OCI-LY7 (cell line): ENCODE measurements at regions not wholly inside any gene's neighbourhood (a gene's known extent, or its start where the extent isn't known, plus 50 kb on each side); places are given as distances from the start of the nearest gene placed in this dataset.
"Not testable (repeated sequence)": the region's sequence is repeated elsewhere in the genome, so short reads cannot be mapped to it uniquely, and the experiment has no call there.

Experiments
- BruUV-seq: library from RNA; stranded (reverse); fragments of 400-500 nt; replicated peaks from 2 replicates; lab custom pipeline; 2021; lab: Mats Ljungman, UMichigan
- CTCF ChIA-PET: fragments of 300-600 bp; sonication (Branson Sonifier 250); formaldehyde crosslinking; loops from one replicate; lab custom pipeline; 2022; ENCODE audit warnings: antibody characterized with exemption; ENCODE audit not compliant: unreplicated experiment; lab: Charles Lee
- POLR2A ChIA-PET: fragments of 300-600 bp; sonication (Branson Sonifier 250); formaldehyde crosslinking; loops from one replicate; lab custom pipeline; 2022; ENCODE audit warnings: antibody characterized with exemption; lab: Charles Lee
- DNase-seq: peaks from one replicate; pipeline ENCODE4 v3.0.0-alpha.2; 2015; ENCODE audit warnings: low spot score
- H2AFZ ChIP-seq: fragments of 200-600 bp; sonication (generic), shearing (Covaris generic); 2 replicates; pipeline ENCODE4 v1.6.1; 2014; ENCODE audit warnings: mild to moderate bottlenecking, antibody characterized with exemption, low read length, moderate library complexity
- H3K27ac ChIP-seq: fragments of 200-600 bp; sonication (generic); 2 replicates; pipeline ENCODE4 v1.5.1; 2014; ENCODE audit warnings: mixed run types, low read depth, mild to moderate bottlenecking, moderate library complexity, low read length, inconsistent platforms; ENCODE audit not compliant: poor library complexity, severe bottlenecking
- H3K36me3 ChIP-seq: fragments of 200-600 bp; sonication (generic); 2 replicates; pipeline ENCODE4 v1.6.1; 2014; ENCODE audit warnings: mild to moderate bottlenecking, antibody characterized with exemption, low read length, moderate library complexity, mixed read lengths; ENCODE audit not compliant: insufficient read depth
- H3K4me1 ChIP-seq: fragments of 200-600 bp; sonication (generic); 2 replicates; pipeline ENCODE4 v1.5.1; 2014; ENCODE audit warnings: mild to moderate bottlenecking, low read length; ENCODE audit not compliant: insufficient read depth, poor library complexity, severe bottlenecking
- H3K4me2 ChIP-seq: fragments of 200-600 bp; sonication (generic); 2 replicates; pipeline ENCODE4 v1.6.1; 2014; ENCODE audit warnings: mild to moderate bottlenecking, low read length
- H3K4me3 ChIP-seq: fragments of 200-600 bp; sonication (generic); 2 replicates; pipeline ENCODE4 v1.5.1; 2014; ENCODE audit warnings: mild to moderate bottlenecking, low read depth, low read length; ENCODE audit not compliant: poor library complexity, severe bottlenecking
- H3K79me2 ChIP-seq: fragments of 200-600 bp; sonication (generic); 2 replicates; pipeline ENCODE4 v1.6.1; 2016; ENCODE audit warnings: low read depth, mild to moderate bottlenecking, low read length, moderate library complexity, mixed read lengths; ENCODE audit not compliant: insufficient read depth
- H3K9me2 ChIP-seq: fragments of 200-600 bp; sonication (generic); 2 replicates; pipeline ENCODE4 v1.6.1; 2016; ENCODE audit warnings: mild to moderate bottlenecking, low read length, mixed read lengths; ENCODE audit not compliant: insufficient read depth
- H3K9me3 ChIP-seq: fragments of 200-600 bp; sonication (generic); 2 replicates; pipeline ENCODE4 v1.6.1; 2014; ENCODE audit warnings: mild to moderate bottlenecking, mixed run types, low read length, mixed read lengths
- H4K20me1 ChIP-seq: fragments of 200-600 bp; sonication (generic); 2 replicates; pipeline ENCODE4 v1.6.1; 2014; ENCODE audit warnings: mild to moderate bottlenecking, antibody characterized with exemption, low read length, moderate library complexity, mixed read lengths; ENCODE audit not compliant: insufficient read depth
- EZH2phosphoT487 ChIP-seq: fragments of 200-600 bp; sonication (generic); IDR thresholded peaks from 2 replicates; pipeline ENCODE4 v1.6.1; 2018; ENCODE audit warnings: low read depth, borderline replicate concordance, mild to moderate bottlenecking, mixed run types, antibody characterized with exemption, low read length, moderate library complexity, mixed read lengths
- intact Hi-C: fragments of 100-400 bp; cut with micrococcal nuclease; formaldehyde crosslinking; loops from one replicate; pipeline ENCODE4 v1.10.0; 2022; ENCODE audit not compliant: unreplicated experiment
- TF ChIP-seq, protein P1 (sequence below): fragments of 200-600 bp; sonication (generic); conservative IDR thresholded peaks from 2 replicates; pipeline ENCODE4 v1.5.1; 2014; ENCODE audit warnings: mild to moderate bottlenecking, antibody characterized with exemption, low read length, moderate library complexity, mixed read lengths

- Histone ChIP-seq H4K20me1 (no peaks in the 10 kb centered on the region), H2AFZ (no peak overlapping the region), H3K4me3 (no peak overlapping the region), H3K4me2 (no peak overlapping the region), H3K9me3 (no peaks in the 10 kb centered on the region), H3K9me2 (no peaks in the 10 kb centered on the region), H3K27ac (no peak overlapping the region), H3K36me3 (no peaks in the 10 kb centered on the region), H3K4me1 (no peaks in the 10 kb centered on the region), H3K79me2 (no peaks in the 10 kb centered on the region)
- intact Hi-C loops, result no loop called here
- CTCF ChIA-PET, result no interaction called here
- BruUV-seq, result no TSS peak
- DNase-seq, result no peak
- POLR2A ChIA-PET, result no interaction called here
- no peak for TF ChIP-seq EZH2phosphoT487
- TF ChIP-seq, protein P1, sequence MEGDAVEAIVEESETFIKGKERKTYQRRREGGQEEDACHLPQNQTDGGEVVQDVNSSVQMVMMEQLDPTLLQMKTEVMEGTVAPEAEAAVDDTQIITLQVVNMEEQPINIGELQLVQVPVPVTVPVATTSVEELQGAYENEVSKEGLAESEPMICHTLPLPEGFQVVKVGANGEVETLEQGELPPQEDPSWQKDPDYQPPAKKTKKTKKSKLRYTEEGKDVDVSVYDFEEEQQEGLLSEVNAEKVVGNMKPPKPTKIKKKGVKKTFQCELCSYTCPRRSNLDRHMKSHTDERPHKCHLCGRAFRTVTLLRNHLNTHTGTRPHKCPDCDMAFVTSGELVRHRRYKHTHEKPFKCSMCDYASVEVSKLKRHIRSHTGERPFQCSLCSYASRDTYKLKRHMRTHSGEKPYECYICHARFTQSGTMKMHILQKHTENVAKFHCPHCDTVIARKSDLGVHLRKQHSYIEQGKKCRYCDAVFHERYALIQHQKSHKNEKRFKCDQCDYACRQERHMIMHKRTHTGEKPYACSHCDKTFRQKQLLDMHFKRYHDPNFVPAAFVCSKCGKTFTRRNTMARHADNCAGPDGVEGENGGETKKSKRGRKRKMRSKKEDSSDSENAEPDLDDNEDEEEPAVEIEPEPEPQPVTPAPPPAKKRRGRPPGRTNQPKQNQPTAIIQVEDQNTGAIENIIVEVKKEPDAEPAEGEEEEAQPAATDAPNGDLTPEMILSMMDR, result no peak
These were observed 680.6 kb downstream of the TTLL7 start for GRCh38 chr1:83318366-83318765.

- H3K9me3 ChIP-seq, CTCF ChIA-PET, H3K27ac ChIP-seq, H3K9me2 ChIP-seq, H2AFZ ChIP-seq, DNase-seq, H4K20me1 ChIP-seq, BruUV-seq, POLR2A ChIA-PET, intact Hi-C loops, H3K36me3 ChIP-seq, H3K4me1 ChIP-seq, H3K79me2 ChIP-seq, H3K4me3 ChIP-seq, H3K4me2 ChIP-seq: not testable (repeated sequence)
These were observed 683.5 kb downstream of the TTLL7 start for GRCh38 chr1:83315446-83315845.

DNA sequence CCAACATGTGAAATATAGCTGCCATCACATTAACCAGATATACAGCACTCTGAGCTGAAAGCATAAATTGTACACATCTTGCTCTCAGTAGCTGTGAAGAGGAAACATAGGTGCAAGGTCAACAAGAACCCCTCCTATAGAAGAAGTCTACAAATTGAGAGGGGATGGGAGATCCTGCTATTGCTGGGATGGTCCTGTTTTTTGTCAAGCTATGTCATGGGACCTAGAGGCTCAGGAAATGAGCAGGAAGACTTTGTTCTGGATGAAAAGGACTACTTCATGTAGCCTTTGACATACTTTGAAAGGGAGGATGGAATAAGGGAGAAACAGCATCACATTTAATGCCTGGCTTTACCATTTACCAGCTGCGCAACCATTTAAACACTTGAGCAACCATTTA is 688.8 kb downstream of the TTLL7 start:
- CTCF ChIA-PET, intact Hi-C loops, H3K4me3 ChIP-seq, H3K27ac ChIP-seq, POLR2A ChIA-PET, H3K36me3 ChIP-seq, H3K4me1 ChIP-seq, H4K20me1 ChIP-seq, DNase-seq, H2AFZ ChIP-seq, H3K4me2 ChIP-seq, H3K9me2 ChIP-seq, H3K79me2 ChIP-seq, BruUV-seq, H3K9me3 ChIP-seq: not testable (repeated sequence)

DNA sequence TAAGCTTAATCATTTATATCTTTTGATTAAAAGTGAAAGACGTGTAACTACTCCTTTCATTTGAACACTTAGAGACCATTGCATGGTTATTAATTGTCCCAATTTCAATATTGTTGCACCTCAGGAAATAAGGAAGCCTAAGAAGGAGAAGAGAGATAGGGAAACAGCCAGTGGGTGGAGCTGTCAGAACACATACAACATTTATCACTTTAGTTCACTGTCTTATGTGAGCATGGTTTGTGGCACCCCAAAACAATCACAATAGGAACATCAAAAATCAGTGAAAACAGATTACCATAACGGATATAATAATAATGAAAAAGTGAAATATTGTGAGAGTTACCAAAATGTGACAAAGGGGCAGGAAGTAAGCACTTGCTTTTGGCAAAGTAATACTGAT is 689.9 kb downstream of the TTLL7 start:
- intact Hi-C loops, CTCF ChIA-PET: not testable (repeated sequence)

DNA sequence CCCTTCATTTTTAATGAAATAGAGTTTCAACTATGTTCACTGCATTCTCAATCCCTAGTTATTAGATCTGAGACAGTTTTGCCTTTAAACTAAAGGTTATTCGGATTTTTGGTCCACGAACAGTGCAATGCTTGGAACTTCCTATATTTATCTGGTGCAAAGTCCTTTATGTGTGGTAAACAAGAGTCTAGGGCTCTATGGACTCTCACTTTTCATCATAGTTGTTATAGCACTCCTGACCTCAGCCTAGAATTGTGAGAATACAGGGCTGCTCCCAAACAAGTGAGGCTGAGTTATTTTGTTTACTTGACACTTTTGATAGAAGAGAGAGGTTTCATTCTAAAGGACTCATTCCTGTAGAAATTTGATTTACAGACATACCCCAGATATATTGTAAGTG is 692.1 kb downstream of the TTLL7 start:
- intact Hi-C loops, H3K27ac ChIP-seq, DNase-seq, H4K20me1 ChIP-seq, POLR2A ChIA-PET, H2AFZ ChIP-seq, BruUV-seq, H3K4me1 ChIP-seq, H3K4me3 ChIP-seq, H3K36me3 ChIP-seq, H3K9me2 ChIP-seq, H3K4me2 ChIP-seq, CTCF ChIA-PET, H3K9me3 ChIP-seq, H3K79me2 ChIP-seq: not testable (repeated sequence)

More for the DNA sequence above, 689.9 kb downstream of the TTLL7 start:
- POLR2A ChIA-PET, H3K4me1 ChIP-seq, H3K36me3 ChIP-seq, H3K4me2 ChIP-seq, H4K20me1 ChIP-seq, H3K27ac ChIP-seq, H2AFZ ChIP-seq, DNase-seq, H3K79me2 ChIP-seq, H3K4me3 ChIP-seq, H3K9me3 ChIP-seq, H3K9me2 ChIP-seq, BruUV-seq: not testable (repeated sequence)

GRCh38 chr1:83295594-83295993 is 703.3 kb downstream of the TTLL7 start:
- H3K36me3 ChIP-seq, BruUV-seq, H3K27ac ChIP-seq, H3K9me3 ChIP-seq, POLR2A ChIA-PET, H3K79me2 ChIP-seq, H3K9me2 ChIP-seq, H4K20me1 ChIP-seq, H3K4me2 ChIP-seq, H2AFZ ChIP-seq, CTCF ChIA-PET, H3K4me1 ChIP-seq, H3K4me3 ChIP-seq, intact Hi-C loops, DNase-seq: not testable (repeated sequence)
